Activated T-cell treated with anti-CD3 and anti-CD28 coated beads, Interleukin-2, amount 50 U/mL, for 1 hour (primary cell): ENCODE measurements at regions not wholly inside any gene's neighbourhood (a gene's known extent, or its start where the extent isn't known, plus 50 kb on each side); places are given as distances from the start of the nearest gene placed in this dataset.

ENCODE experiments used
- DNase-seq: peaks from one replicate; pipeline ENCODE4 v3.0.0-alpha.2; 2020

DNA sequence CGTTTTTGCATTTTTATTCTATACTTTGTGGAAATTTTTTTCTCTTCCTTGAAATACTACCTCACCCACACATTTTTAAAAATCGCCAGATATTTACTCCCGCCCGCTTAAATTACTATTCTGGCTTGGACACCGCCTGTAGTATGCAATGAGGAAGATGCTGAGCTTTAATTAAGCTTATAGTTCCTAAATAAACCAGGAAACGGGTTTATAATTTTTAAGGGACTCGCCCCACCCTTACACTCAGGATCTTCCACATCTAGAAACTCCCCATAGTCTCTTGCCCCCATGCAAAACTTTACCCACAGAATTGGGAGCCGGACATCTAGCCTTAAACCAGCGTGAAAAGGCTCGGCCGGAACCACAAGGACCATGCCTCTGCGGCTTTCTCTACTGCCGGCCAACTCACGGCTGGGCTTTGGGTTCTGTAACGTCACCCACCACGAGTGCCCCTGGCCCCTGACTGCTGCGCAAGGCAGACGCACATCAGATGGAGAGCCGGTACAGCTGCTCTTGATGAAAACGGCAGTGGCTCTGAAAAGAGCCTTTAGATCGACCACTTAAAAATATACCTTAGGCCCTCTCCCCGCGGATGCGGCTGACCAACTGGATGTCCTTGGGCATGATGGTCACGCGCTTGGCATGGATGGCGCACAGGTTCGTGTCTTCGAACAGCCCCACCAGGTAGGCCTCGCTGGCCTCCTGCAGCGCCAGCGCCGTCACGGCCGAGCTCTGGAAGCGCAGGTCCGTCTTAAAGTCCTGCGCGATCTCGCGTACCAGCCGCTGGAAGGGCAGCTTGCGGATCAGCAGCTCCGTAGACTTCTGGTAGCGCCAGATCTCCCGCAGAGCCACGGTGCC lies 66.3 kb downstream of the FAM72B start:
- peak; percentile 18 for DNase-seq
